Neural cell (in vitro differentiated cells): ENCODE measurements at regions not wholly inside any gene's neighbourhood (a gene's known extent, or its start where the extent isn't known, plus 50 kb on each side); places are given as distances from the start of the nearest gene placed in this dataset.

Experiments
- H2AFZ ChIP-seq: fragments of 200-600, 300-800 bp; sonication (generic), shearing (Covaris generic); 2 replicates; pipeline ENCODE4 v1.6.0; 2014; ENCODE audit warnings: low read depth, mild to moderate bottlenecking, antibody characterized with exemption, low read length, moderate library complexity
- H3F3A ChIP-seq: fragments of 200-600 bp; shearing (Covaris generic); 2 replicates; pipeline ENCODE4 v1.6.1; 2016; ENCODE audit warnings: mild to moderate bottlenecking, moderate library complexity, mixed read lengths, antibody characterized with exemption, low read length; ENCODE audit not compliant: insufficient read depth, poor library complexity, severe bottlenecking
- H3K27ac ChIP-seq: fragments of 200-600, 300-800 bp; sonication (generic), shearing (Covaris generic); 2 replicates; pipeline ENCODE4 v1.5.1; 2014; ENCODE audit warnings: mild to moderate bottlenecking, low read length, moderate library complexity
- H3K27me3 ChIP-seq: fragments of 300-800, 200-600 bp; sonication (generic), shearing (Covaris generic); 2 replicates; pipeline ENCODE4 v1.6.0; 2014; ENCODE audit warnings: mild to moderate bottlenecking, low read depth, low read length, moderate library complexity; ENCODE audit not compliant: insufficient read depth
- H3K36me3 ChIP-seq: fragments of 300-800, 200-600 bp; sonication (generic), shearing (Covaris generic); 2 replicates; pipeline ENCODE4 v1.5.1; 2014; ENCODE audit warnings: mild to moderate bottlenecking, antibody characterized with exemption, low read length, moderate library complexity; ENCODE audit not compliant: insufficient read depth
- H3K4me2 ChIP-seq: fragments of 300-800, 200-600 bp; sonication (generic), shearing (Covaris generic); 2 replicates; pipeline ENCODE4 v1.6.0; 2014; ENCODE audit warnings: mild to moderate bottlenecking, low read length
- H3K4me3 ChIP-seq: fragments of 300-800, 200-600 bp; sonication (generic), shearing (Covaris generic); 2 replicates; pipeline ENCODE4 v1.5.1; 2014; ENCODE audit warnings: mild to moderate bottlenecking, low read length, moderate library complexity
- H3K79me2 ChIP-seq: fragments of 200-600 bp; shearing (Covaris generic); replicated peaks from 2 replicates; pipeline ENCODE4 v1.6.0; 2014; ENCODE audit warnings: mild to moderate bottlenecking, low read length, moderate library complexity; ENCODE audit not compliant: insufficient read depth
- H3K9ac ChIP-seq: fragments of 300-800, 200-600 bp; sonication (generic), shearing (Covaris generic); 2 replicates; pipeline ENCODE4 v1.6.1; 2016; ENCODE audit warnings: mild to moderate bottlenecking, low read length, mixed read lengths
- H3K9me2 ChIP-seq: fragments of 200-600 bp; shearing (Covaris generic); 2 replicates; pipeline ENCODE4 v1.6.1; 2016; ENCODE audit warnings: mild to moderate bottlenecking, low read length, mixed read lengths; ENCODE audit not compliant: insufficient read depth
- H3K9me3 ChIP-seq: fragments of 200-600, 300-800 bp; sonication (generic), shearing (Covaris generic); 2 replicates; pipeline ENCODE4 v1.6.1; 2016; ENCODE audit warnings: mild to moderate bottlenecking, mixed run types, low read length, moderate library complexity, mixed read lengths
- H4K20me1 ChIP-seq: fragments of 200-600 bp; shearing (Covaris generic); 2 replicates; pipeline ENCODE4 v1.6.1; 2016; ENCODE audit warnings: mild to moderate bottlenecking, mixed run types; ENCODE audit not compliant: insufficient read depth
- EP300 ChIP-seq: fragments of 450-650 bp; conservative IDR thresholded peaks from 2 replicates; pipeline ENCODE4 v1.6.1; 2014; ENCODE audit warnings: antibody characterized with exemption, mild to moderate bottlenecking, moderate library complexity; ENCODE audit not compliant: poor library complexity, severe bottlenecking
- EZH2 ChIP-seq: fragments of 200-600, 300-800 bp; shearing (Covaris generic), sonication (generic); IDR thresholded peaks from 2 replicates; pipeline ENCODE4 v1.6.1; 2014; ENCODE audit warnings: antibody characterized with exemption, low read length, borderline replicate concordance, mild to moderate bottlenecking; ENCODE audit not compliant: insufficient read depth, poor library complexity, severe bottlenecking
- MXI1 ChIP-seq: fragments of 450-650 bp; conservative IDR thresholded peaks from 2 replicates; pipeline ENCODE4 v1.6.1; 2014; ENCODE audit warnings: antibody characterized with exemption, mild to moderate bottlenecking; ENCODE audit not compliant: poor library complexity, severe bottlenecking
- POLR2AphosphoS5 ChIP-seq: IDR thresholded peaks from 2 replicates; pipeline ENCODE4 v1.6.1; 2012
- RAD21 ChIP-seq: fragments of 450-650 bp; conservative IDR thresholded peaks from 2 replicates; pipeline ENCODE4 v1.6.1; 2014; ENCODE audit warnings: antibody characterized with exemption, mild to moderate bottlenecking, moderate library complexity
- SMC3 ChIP-seq: fragments of 450-650 bp; conservative IDR thresholded peaks from 2 replicates; pipeline ENCODE4 v1.6.1; 2014; ENCODE audit warnings: antibody characterized with exemption, mild to moderate bottlenecking, moderate library complexity; ENCODE audit not compliant: poor library complexity
- TAF1 ChIP-seq: IDR thresholded peaks from 2 replicates; pipeline ENCODE4 v1.6.1; 2012; ENCODE audit warnings: low read depth
- TF ChIP-seq, protein P1 (sequence below): IDR thresholded peaks from 2 replicates; pipeline ENCODE4 v1.6.1; 2012; ENCODE audit warnings: borderline replicate concordance
- TF ChIP-seq, protein P2 (sequence below): fragments of 450-650 bp; IDR thresholded peaks from 2 replicates; pipeline ENCODE4 v1.5.1; 2014; ENCODE audit warnings: antibody characterized with exemption, mild to moderate bottlenecking, moderate library complexity; ENCODE audit not compliant: poor library complexity, severe bottlenecking

DNA sequence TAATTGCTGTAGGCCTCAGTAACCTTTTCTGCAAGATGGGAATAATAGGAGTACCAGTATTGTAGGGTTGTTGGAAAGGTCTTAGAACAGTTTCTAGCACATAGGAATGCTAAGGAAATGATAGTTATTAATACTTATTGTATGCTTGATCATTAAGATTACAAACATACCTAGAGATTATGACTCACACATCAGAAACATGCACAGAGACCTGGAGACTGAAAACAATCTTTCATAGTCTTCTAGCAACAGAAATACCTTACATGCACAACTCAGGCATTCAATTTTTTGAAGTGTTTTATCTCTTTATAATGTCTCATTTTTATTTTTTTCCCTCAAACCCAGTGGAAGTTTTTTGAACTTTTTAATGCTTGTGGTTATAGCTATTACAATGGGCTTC is 104.4 kb upstream of the ZBTB20 start:
- Histone ChIP-seq H4K20me1 (no peaks in the 10 kb centered on the region), H3K4me2 (no peak overlapping the region), H3K9ac (no peak overlapping the region), H3K9me2 (no peaks in the 10 kb centered on the region), H3K9me3 (no peaks in the 10 kb centered on the region), H2AFZ (no peak overlapping the region), H3K27ac (no peak overlapping the region), H3K27me3 (no peaks in the 10 kb centered on the region), H3K79me2 (no peaks in the 10 kb centered on the region), H3K4me3 (no peak overlapping the region), H3F3A (no peaks in the 10 kb centered on the region), H3K36me3 (no peaks in the 10 kb centered on the region)
- TF ChIP-seq, protein P1, sequence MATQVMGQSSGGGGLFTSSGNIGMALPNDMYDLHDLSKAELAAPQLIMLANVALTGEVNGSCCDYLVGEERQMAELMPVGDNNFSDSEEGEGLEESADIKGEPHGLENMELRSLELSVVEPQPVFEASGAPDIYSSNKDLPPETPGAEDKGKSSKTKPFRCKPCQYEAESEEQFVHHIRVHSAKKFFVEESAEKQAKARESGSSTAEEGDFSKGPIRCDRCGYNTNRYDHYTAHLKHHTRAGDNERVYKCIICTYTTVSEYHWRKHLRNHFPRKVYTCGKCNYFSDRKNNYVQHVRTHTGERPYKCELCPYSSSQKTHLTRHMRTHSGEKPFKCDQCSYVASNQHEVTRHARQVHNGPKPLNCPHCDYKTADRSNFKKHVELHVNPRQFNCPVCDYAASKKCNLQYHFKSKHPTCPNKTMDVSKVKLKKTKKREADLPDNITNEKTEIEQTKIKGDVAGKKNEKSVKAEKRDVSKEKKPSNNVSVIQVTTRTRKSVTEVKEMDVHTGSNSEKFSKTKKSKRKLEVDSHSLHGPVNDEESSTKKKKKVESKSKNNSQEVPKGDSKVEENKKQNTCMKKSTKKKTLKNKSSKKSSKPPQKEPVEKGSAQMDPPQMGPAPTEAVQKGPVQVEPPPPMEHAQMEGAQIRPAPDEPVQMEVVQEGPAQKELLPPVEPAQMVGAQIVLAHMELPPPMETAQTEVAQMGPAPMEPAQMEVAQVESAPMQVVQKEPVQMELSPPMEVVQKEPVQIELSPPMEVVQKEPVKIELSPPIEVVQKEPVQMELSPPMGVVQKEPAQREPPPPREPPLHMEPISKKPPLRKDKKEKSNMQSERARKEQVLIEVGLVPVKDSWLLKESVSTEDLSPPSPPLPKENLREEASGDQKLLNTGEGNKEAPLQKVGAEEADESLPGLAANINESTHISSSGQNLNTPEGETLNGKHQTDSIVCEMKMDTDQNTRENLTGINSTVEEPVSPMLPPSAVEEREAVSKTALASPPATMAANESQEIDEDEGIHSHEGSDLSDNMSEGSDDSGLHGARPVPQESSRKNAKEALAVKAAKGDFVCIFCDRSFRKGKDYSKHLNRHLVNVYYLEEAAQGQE: no peak
- TF ChIP-seq EP300 (no peak), MXI1 (no peak), SMC3 (no peak), POLR2AphosphoS5 (no peak)
- TF ChIP-seq, protein P2, sequence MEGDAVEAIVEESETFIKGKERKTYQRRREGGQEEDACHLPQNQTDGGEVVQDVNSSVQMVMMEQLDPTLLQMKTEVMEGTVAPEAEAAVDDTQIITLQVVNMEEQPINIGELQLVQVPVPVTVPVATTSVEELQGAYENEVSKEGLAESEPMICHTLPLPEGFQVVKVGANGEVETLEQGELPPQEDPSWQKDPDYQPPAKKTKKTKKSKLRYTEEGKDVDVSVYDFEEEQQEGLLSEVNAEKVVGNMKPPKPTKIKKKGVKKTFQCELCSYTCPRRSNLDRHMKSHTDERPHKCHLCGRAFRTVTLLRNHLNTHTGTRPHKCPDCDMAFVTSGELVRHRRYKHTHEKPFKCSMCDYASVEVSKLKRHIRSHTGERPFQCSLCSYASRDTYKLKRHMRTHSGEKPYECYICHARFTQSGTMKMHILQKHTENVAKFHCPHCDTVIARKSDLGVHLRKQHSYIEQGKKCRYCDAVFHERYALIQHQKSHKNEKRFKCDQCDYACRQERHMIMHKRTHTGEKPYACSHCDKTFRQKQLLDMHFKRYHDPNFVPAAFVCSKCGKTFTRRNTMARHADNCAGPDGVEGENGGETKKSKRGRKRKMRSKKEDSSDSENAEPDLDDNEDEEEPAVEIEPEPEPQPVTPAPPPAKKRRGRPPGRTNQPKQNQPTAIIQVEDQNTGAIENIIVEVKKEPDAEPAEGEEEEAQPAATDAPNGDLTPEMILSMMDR: no peak

DNA sequence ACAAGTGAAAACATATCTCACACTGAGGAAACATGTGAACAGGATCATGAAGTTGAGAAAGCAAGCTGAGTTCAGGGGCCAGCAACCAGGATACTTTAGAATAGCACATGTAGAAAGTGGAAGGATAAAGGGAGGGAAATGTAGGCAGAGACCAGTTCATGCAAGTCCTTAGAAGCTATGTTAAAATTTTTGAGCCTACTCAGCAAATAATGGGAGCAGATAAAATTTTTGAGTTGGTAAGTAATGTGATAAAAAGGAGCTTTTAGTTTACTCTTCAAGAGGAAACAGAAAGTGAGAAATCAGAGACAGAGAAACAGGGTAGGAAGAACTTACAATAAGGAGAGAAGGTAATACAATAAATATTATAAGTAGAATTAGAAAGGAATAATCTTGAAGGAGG is 105.6 kb upstream of the ZBTB20 start:
- TF ChIP-seq MXI1 (no peak), EZH2 (no peak), POLR2AphosphoS5 (no peak), RAD21 (no peak), EP300 (no peak), TAF1 (no peak), SMC3 (no peak)
- TF ChIP-seq, protein P2: no peak
- TF ChIP-seq, protein P1: no peak

More for the DNA sequence above, 105.6 kb upstream of the ZBTB20 start:
- no peak overlapping the region for H3K4me2 ChIP-seq
- no peaks in the 10 kb centered on the region for H3F3A ChIP-seq
- no peak overlapping the region for H3K4me3 ChIP-seq
- no peak overlapping the region for H2AFZ ChIP-seq
- no peaks in the 10 kb centered on the region for H3K27me3 ChIP-seq
- no peaks in the 10 kb centered on the region for H3K9me3 ChIP-seq
- H4K20me1 ChIP-seq: no peaks in the 10 kb centered on the region
- H3K27ac ChIP-seq: no peak overlapping the region
- H3K9ac ChIP-seq: no peak overlapping the region
- H3K36me3 ChIP-seq: no peaks in the 10 kb centered on the region
- H3K9me2 ChIP-seq: no peaks in the 10 kb centered on the region
- no peaks in the 10 kb centered on the region for H3K79me2 ChIP-seq
